Progenitor cell of endocrine pancreas (in vitro differentiated cells): ENCODE measurements at regions not wholly inside any gene's neighbourhood (a gene's known extent, or its start where the extent isn't known, plus 50 kb on each side); places are given as distances from the start of the nearest gene placed in this dataset.

Experiments used
- DNase-seq: peaks from one replicate; pipeline ENCODE4 v3.0.0; 2021; ENCODE audit warnings: low spot score; ENCODE audit not compliant: unreplicated experiment
- H3K27ac Mint-ChIP-seq: 2 replicates; pipeline ENCODE4 v1.8.0; 2021; ENCODE audit warnings: mild to moderate bottlenecking, moderate library complexity, mixed read lengths
- H3K27me3 Mint-ChIP-seq: 2 replicates; pipeline ENCODE4 v1.8.0; 2021; ENCODE audit warnings: mixed read lengths
- H3K36me3 Mint-ChIP-seq: 2 replicates; pipeline ENCODE4 v1.8.0; 2022; ENCODE audit warnings: mixed read lengths; ENCODE audit not compliant: insufficient read depth
- H3K4me1 Mint-ChIP-seq: 2 replicates; pipeline ENCODE4 v1.8.0; 2021; ENCODE audit warnings: low read depth, mixed read lengths
- H3K4me3 Mint-ChIP-seq: 2 replicates; pipeline ENCODE4 v1.8.0; 2021; ENCODE audit warnings: low read depth, mild to moderate bottlenecking, moderate library complexity, mixed read lengths
- H3K9me3 Mint-ChIP-seq: 2 replicates; pipeline ENCODE4 v1.8.0; 2021; ENCODE audit warnings: low read depth, mixed read lengths
- CTCF ChIP-seq: fragments of 200-600 bp; sonication (generic); IDR thresholded peaks from one replicate; pipeline ENCODE4 v1.5.0; 2021; ENCODE audit warnings: antibody characterized with exemption, mild to moderate bottlenecking; ENCODE audit not compliant: unreplicated experiment

GRCh38 chr22:44403602-44404329 lies 91.0 kb upstream of the SHISAL1 start:
- Mint-ChIP-seq H3K9me3 (no peaks in the 10 kb centered on the region), H3K36me3 (no peaks in the 10 kb centered on the region), H3K27ac (no peak overlapping the region), H3K27me3 (peaks cover 19% of the 10 kb centered on the region), H3K4me1 (no peaks in the 10 kb centered on the region), H3K4me3 (no peak overlapping the region)
- no peak for DNase-seq
- TF ChIP-seq CTCF, result no peak

GRCh38 chr22:44403166-44403565 lies 90.4 kb upstream of the SHISAL1 start:
- no peak overlapping the region for H3K4me3 Mint-ChIP-seq
- H3K4me1 Mint-ChIP-seq, result no peaks in the 10 kb centered on the region
- H3K27ac Mint-ChIP-seq, result no peak overlapping the region
- no peak for DNase-seq
- no peaks in the 10 kb centered on the region for H3K36me3 Mint-ChIP-seq
- peaks cover 19% of the 10 kb centered on the region for H3K27me3 Mint-ChIP-seq
- no peaks in the 10 kb centered on the region for H3K9me3 Mint-ChIP-seq
- TF ChIP-seq CTCF, result no peak

- Mint-ChIP-seq H3K27me3 (peaks cover 19% of the 10 kb centered on the region), H3K4me3 (no peak overlapping the region), H3K9me3 (no peaks in the 10 kb centered on the region), H3K4me1 (no peaks in the 10 kb centered on the region), H3K36me3 (no peaks in the 10 kb centered on the region), H3K27ac (peak overlapping the region; percentile 17)
- TF ChIP-seq CTCF, result no peak
- no peak for DNase-seq
Observed at GRCh38 chr22:44402196-44403111, 89.7 kb upstream of the SHISAL1 start.

GRCh38 chr22:44401783-44402110 lies 89.0 kb upstream of the SHISAL1 start:
- Mint-ChIP-seq H3K27me3 (peaks cover 19% of the 10 kb centered on the region), H3K36me3 (no peaks in the 10 kb centered on the region), H3K9me3 (no peaks in the 10 kb centered on the region), H3K4me3 (no peak overlapping the region), H3K4me1 (no peaks in the 10 kb centered on the region), H3K27ac (peak overlapping the region; percentile 17)
- TF ChIP-seq CTCF, result no peak
- DNase-seq, result no peak

GRCh38 chr22:44400763-44401060 lies 88.0 kb upstream of the SHISAL1 start:
- no peak overlapping the region for H3K27ac Mint-ChIP-seq
- no peaks in the 10 kb centered on the region for H3K4me1 Mint-ChIP-seq
- H3K36me3 Mint-ChIP-seq, result no peaks in the 10 kb centered on the region
- DNase-seq, result no peak
- H3K9me3 Mint-ChIP-seq, result no peaks in the 10 kb centered on the region
- H3K4me3 Mint-ChIP-seq, result no peak overlapping the region
- no peak for TF ChIP-seq CTCF
- H3K27me3 Mint-ChIP-seq, result peaks cover 23% of the 10 kb centered on the region
